Sigmoid colon (tissue), 4 donors: ENCODE measurements at regions not wholly inside any gene's neighbourhood (a gene's known extent, or its start where the extent isn't known, plus 50 kb on each side); places are given as distances from the start of the nearest gene placed in this dataset.
"Not testable (repeated sequence)": the region's sequence is repeated elsewhere in the genome, so short reads cannot be mapped to it uniquely, and the experiment has no call there.

Experiments used
- CTCF ChIP-seq, 4 experiments: fragments of 450-650 bp in 3 of 4; fragments of 200-600 bp in 1 of 4; IDR thresholded peaks; one replicate each; pipeline ENCODE4 v1.5.1; 2016 to 2019; ENCODE audit warnings: antibody characterized with exemption in 4 of 4, mild to moderate bottlenecking in 3 of 4, moderate library complexity in 2 of 4
- POLR2A ChIP-seq, 2 donors: fragments of 450-650 bp; IDR thresholded peaks; one replicate each; pipeline ENCODE4 v1.6.1; 2016; ENCODE audit warnings: antibody characterized with exemption in 2 of 2, mild to moderate bottlenecking in 2 of 2, moderate library complexity in 2 of 2
- POLR2AphosphoS5 ChIP-seq, 4 donors: sonication (generic); formaldehyde crosslinking; IDR thresholded peaks; one replicate each; pipeline ENCODE4 v1.6.1; 2017; ENCODE audit warnings: antibody characterized with exemption in 4 of 4

GRCh38 chr5:60454277-60454676 lies 245.7 kb downstream of the DEPDC1B start:
- TF ChIP-seq CTCF, POLR2AphosphoS5, POLR2A (IDR thresholded peaks at IDR 0.05): not testable (repeated sequence)
